ENCODE measurements at regions not wholly inside any gene's neighbourhood (a gene's known extent, or its start where the extent isn't known, plus 50 kb on each side); places are given as distances from the start of the nearest gene placed in this dataset.

DNA sequence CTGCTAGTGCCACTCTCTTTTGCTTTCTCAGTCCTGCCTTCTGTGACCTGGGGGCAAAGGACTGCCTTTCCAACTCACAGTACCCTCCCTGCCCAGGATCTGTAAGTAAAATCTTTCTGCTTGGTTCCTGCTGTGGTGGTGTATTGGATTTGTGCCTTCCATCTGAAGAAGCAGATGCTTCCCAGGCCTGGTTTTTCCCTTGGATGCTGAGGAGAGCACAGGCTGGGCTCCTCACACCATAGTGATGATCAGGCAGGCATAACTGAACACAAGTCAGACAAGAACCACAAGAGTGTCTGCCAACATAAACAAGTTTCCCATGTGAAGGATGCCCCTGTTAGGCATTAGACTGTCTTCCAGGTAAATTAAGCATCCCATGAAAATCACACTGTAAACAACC is 121.3 kb upstream of the NRXN1 start:
- no peak for DNase-seq (ENCODE audit: low read depth in 2 of 2)

GRCh38 chr2:51151490-51152140 is 119.7 kb upstream of the NRXN1 start:
- DNase-seq (ENCODE audit: low read depth in 2 of 2) = no peak

DNA sequence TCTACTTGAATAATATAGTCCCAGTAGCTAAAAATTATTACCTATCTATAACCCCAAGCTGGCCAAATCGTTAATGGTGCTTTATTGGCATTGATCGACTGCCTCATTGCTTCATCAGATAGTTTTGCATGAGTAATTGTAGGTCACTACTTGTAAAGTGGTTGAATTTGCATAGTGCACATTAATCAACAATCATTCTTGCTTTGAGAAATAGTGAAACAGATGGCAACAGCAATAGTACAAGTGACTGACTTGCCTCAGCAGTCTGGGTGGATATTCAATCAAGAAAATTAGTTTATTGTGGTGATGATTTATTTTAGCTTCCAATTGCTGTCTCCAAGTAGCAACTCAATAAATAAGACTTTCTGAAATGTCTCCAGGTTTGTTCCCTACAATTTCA is 117.8 kb upstream of the NRXN1 start:
- no peak for DNase-seq (ENCODE audit: low read depth in 2 of 2)

GRCh38 chr2:51145761-51146160 is 113.8 kb upstream of the NRXN1 start:
- no peak for DNase-seq (ENCODE audit: low read depth in 2 of 2)

DNA sequence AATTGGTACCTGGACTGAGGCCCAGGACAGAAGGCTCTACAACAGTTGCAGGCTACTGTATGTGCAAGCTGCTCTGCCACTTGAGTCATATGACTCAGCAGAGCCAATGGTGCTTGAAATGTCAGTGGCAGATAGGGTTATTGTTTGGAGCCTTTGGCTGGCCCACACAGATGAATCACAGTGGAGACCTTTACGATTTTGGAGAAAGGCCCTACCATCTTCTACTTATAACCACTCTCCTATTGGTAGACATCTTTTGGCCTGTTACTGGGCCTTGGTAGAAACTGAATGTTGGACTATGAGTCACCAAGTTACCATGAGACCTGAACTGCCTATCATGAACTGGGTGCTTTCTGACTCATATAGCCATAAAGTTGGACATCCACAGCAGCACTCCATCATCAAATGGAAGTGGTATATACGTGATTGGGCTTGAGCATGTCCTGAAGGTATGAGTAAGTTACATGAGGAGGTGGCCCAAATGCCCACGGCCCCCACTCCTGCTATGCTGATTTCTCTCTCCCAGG is 88.9 kb upstream of the NRXN1 start:
- no peak for DNase-seq (ENCODE audit: low read depth in 2 of 2)

GRCh38 chr2:51111532-51111931 is 79.6 kb upstream of the NRXN1 start:
- no peak for DNase-seq (ENCODE audit: low read depth in 2 of 2)

DNA sequence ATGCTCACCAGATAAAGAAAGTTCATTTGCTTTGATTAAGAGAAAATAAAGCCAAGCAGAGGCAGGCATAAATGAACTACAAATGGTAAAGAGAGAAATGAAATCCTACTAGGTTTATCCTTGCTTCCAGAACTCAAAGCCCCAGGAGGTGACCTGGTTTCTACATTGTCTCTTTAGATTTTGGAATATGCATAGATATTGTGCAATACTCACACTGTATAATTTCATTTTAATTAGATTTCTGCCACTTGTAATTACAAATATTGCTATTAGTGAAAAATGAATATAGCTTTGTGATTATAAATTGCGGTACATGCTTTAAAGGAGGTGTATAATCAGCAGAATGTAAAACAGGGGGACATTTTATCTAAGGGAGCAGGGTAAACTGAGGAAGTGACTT is 76.9 kb upstream of the NRXN1 start:
- no peak for DNase-seq (ENCODE audit: low read depth in 2 of 2)

- no peak for DNase-seq (ENCODE audit: low read depth in 2 of 2)
Observed at GRCh38 chr2:51107841-51108240, 75.9 kb upstream of the NRXN1 start.

- no peak for DNase-seq (ENCODE audit: low read depth in 2 of 2)
Observed at GRCh38 chr2:51105811-51106210, 73.9 kb upstream of the NRXN1 start.

DNA sequence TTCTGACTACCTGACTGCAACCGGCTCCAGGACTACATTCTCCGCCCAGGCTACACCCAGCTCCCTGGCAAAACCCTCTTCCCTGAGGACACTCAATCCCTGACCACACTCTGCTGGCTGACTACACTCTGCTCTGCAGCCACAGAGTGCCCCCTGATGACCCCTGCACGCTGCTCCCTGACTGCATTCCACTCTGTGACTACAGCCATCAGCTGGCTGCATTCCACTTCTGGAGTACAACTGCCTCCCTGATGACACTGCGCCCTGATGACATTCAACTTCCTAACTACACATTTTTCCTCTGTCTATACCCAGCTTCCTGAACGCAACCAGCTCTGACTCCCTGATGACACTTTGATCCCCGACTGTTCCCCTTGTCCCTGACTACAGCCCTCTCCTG is 71.3 kb upstream of the NRXN1 start:
- peak in 1 of 2 donors; percentile 53 for DNase-seq (ENCODE audit: low read depth in 2 of 2)

DNA sequence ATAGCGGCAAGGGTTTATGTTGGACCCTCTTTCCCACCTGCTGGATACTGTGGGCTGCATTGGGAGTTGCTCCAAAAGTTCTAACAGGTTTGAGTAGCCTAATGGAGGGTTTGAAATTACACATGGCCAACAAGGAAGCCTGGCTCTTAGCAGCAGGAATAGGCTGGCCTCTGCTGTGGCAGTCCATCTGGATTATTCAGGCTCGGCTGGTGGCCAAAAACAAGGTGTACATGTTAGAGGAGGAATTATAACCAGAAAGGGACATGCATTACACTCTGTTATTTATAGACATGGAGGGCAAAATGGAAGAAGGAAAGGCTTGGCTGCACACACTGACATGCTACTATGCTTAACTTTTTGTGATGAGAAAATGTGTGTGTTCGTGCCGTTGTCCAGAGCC is 61.1 kb upstream of the NRXN1 start:
- DNase-seq (ENCODE audit: low read depth in 2 of 2) = no peak

- no peak for DNase-seq (ENCODE audit: low read depth in 2 of 2)
Observed at GRCh38 chr2:51085420-51086068, 53.6 kb upstream of the NRXN1 start.

DNA sequence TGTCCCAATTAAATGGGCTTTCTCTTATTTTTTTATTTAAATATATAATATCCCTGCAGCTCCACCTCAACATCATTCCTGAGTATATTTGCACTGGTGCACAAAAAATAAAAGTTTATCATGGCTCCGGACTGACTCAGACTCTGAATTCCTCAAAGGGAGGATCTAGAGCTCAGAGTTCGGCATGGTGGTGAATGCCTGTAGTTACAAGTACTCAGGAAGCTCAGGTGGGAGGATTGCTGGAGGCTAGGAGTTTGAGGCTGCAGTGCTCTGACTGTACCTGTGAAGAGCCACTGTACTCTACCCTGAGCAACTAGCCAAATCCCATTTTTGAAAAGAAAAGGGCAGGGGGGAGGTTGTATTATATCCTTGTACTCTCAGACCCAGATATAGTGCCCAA is 52.8 kb upstream of the NRXN1 start:
- DNase-seq (ENCODE audit: low read depth in 2 of 2) = no peak
